ENCODE measurements at regions not wholly inside any gene's neighbourhood (a gene's known extent, or its start where the extent isn't known, plus 50 kb on each side); places are given as distances from the start of the nearest gene placed in this dataset.

DNA sequence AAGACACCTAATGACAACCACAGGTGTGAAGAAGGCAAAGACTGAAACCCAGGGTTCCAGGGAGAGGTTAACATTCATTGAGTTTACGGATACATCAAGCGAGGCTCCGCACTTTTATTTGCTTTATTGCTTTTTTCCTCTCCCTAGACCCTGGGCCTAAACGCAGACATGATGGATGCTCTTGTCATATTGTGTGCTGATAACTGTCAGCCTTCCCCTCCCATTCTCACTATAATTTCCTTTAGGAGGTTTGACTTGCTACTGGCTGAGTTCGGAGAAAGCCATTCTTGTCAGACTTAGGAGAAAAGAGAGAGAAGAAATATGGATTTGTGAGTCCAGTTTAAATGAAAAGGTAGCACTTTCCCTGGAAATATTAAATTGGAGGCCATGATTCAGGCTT lies 471.6 kb downstream of the DNAH5 start:
- Histone ChIP-seq H3K9ac (ENCODE audit: insufficient read depth, low read length) (no peak overlapping the region), H2AFZ (ENCODE audit: low read length) (no peak overlapping the region), H3K36me3 (ENCODE audit: control insufficient read depth, insufficient read depth, low read length) (no peaks in the 10 kb centered on the region), H3K4me2 (ENCODE audit: extremely low read depth, insufficient read depth, low read length) (no peak overlapping the region), H3K27ac (ENCODE audit: insufficient read depth, low read length) (no peak overlapping the region), H3K4me3 (replicated peaks in 1 of 4; ENCODE audit: control extremely low read depth in 1 of 4, insufficient read depth in 1 of 4, low read depth in 3 of 4, low read length in 4 of 4) (no peak overlapping the region), H3K27me3 (ENCODE audit: control insufficient read depth, insufficient read depth, low read length) (no peaks in the 10 kb centered on the region), H3K79me2 (ENCODE audit: control insufficient read depth, insufficient read depth, low read length) (no peaks in the 10 kb centered on the region), H3K4me1 (ENCODE audit: control insufficient read depth, extremely low read depth, insufficient read depth, low read length) (no peaks in the 10 kb centered on the region), H4K20me1 (ENCODE audit: control insufficient read depth, extremely low read depth, insufficient read depth, low read length) (no peaks in the 10 kb centered on the region), H3K9me3 (ENCODE audit: control insufficient read depth, insufficient read depth, low read depth, low read length) (no peaks in the 10 kb centered on the region)
- DNase-seq (ENCODE audit: low read depth in 2 of 2), result no peak
- TF ChIP-seq EZH2 (IDR thresholded peaks at IDR 0.05; ENCODE audit: low read length, missing control alignments) (no peak), CTCF (conservative IDR thresholded peaks at IDR 0.05 in 1 of 2, IDR thresholded peaks at IDR 0.05 in 1 of 2; ENCODE audit: low read depth in 1 of 2, low read length in 2 of 2) (no peak)

DNA sequence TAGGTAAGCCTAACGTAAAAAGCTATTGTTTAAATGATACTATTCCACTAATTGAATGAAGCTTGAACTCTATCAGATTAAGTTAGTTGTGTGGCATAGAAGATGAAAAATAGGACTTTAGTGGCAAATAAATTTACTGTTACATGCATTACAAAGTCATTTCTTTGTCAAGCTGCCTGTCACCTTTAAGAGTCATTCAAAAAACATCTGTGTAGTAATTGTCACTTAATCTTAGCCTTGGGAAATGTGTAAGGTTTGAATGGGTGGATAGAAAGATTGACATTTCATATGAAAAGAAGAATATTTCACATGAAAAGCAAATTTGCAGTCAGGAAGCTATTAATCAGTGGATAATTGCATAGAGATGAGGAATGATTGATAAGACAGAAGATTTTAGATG lies 473.5 kb downstream of the DNAH5 start:
- TF ChIP-seq EZH2 (IDR thresholded peaks at IDR 0.05; ENCODE audit: low read length, missing control alignments) (no peak), CTCF (conservative IDR thresholded peaks at IDR 0.05 in 1 of 2, IDR thresholded peaks at IDR 0.05 in 1 of 2; ENCODE audit: low read depth in 1 of 2, low read length in 2 of 2) (no peak)
- no peaks in the 10 kb centered on the region for H3K36me3 ChIP-seq (ENCODE audit: control insufficient read depth, insufficient read depth, low read length)
- no peak overlapping the region for H3K27ac ChIP-seq (ENCODE audit: insufficient read depth, low read length)
- no peaks in the 10 kb centered on the region for H3K9me3 ChIP-seq (ENCODE audit: control insufficient read depth, insufficient read depth, low read depth, low read length)
- no peaks in the 10 kb centered on the region for H3K79me2 ChIP-seq (ENCODE audit: control insufficient read depth, insufficient read depth, low read length)
- no peak overlapping the region for H3K9ac ChIP-seq (ENCODE audit: insufficient read depth, low read length)
- no peaks in the 10 kb centered on the region for H3K27me3 ChIP-seq (ENCODE audit: control insufficient read depth, insufficient read depth, low read length)
- H3K4me3 ChIP-seq (replicated peaks in 1 of 4; ENCODE audit: control extremely low read depth in 1 of 4, insufficient read depth in 1 of 4, low read depth in 3 of 4, low read length in 4 of 4), result no peak overlapping the region
- no peak overlapping the region for H3K4me2 ChIP-seq (ENCODE audit: extremely low read depth, insufficient read depth, low read length)
- no peak for DNase-seq (ENCODE audit: low read depth in 2 of 2)
- no peaks in the 10 kb centered on the region for H4K20me1 ChIP-seq (ENCODE audit: control insufficient read depth, extremely low read depth, insufficient read depth, low read length)
- no peaks in the 10 kb centered on the region for H3K4me1 ChIP-seq (ENCODE audit: control insufficient read depth, extremely low read depth, insufficient read depth, low read length)
- no peak overlapping the region for H2AFZ ChIP-seq (ENCODE audit: low read length)

GRCh38 chr5:13470263-13470662 lies 474.2 kb downstream of the DNAH5 start:
- Histone ChIP-seq H3K4me3 (replicated peaks in 1 of 4; ENCODE audit: control extremely low read depth in 1 of 4, insufficient read depth in 1 of 4, low read depth in 3 of 4, low read length in 4 of 4) (no peak overlapping the region), H3K4me1 (ENCODE audit: control insufficient read depth, extremely low read depth, insufficient read depth, low read length) (no peaks in the 10 kb centered on the region), H3K27ac (ENCODE audit: insufficient read depth, low read length) (no peak overlapping the region), H3K9ac (ENCODE audit: insufficient read depth, low read length) (no peak overlapping the region), H3K9me3 (ENCODE audit: control insufficient read depth, insufficient read depth, low read depth, low read length) (no peaks in the 10 kb centered on the region), H4K20me1 (ENCODE audit: control insufficient read depth, extremely low read depth, insufficient read depth, low read length) (no peaks in the 10 kb centered on the region), H3K36me3 (ENCODE audit: control insufficient read depth, insufficient read depth, low read length) (no peaks in the 10 kb centered on the region), H3K79me2 (ENCODE audit: control insufficient read depth, insufficient read depth, low read length) (no peaks in the 10 kb centered on the region), H2AFZ (ENCODE audit: low read length) (no peak overlapping the region), H3K4me2 (ENCODE audit: extremely low read depth, insufficient read depth, low read length) (no peak overlapping the region), H3K27me3 (ENCODE audit: control insufficient read depth, insufficient read depth, low read length) (no peaks in the 10 kb centered on the region)
- no peak for DNase-seq (ENCODE audit: low read depth in 2 of 2)
- TF ChIP-seq EZH2 (IDR thresholded peaks at IDR 0.05; ENCODE audit: low read length, missing control alignments) (no peak), CTCF (conservative IDR thresholded peaks at IDR 0.05 in 1 of 2, IDR thresholded peaks at IDR 0.05 in 1 of 2; ENCODE audit: low read depth in 1 of 2, low read length in 2 of 2) (no peak)

All from fibroblast of lung (primary cell).